Muscle layer of duodenum (tissue), 2 donors: ENCODE measurements at regions not wholly inside any gene's neighbourhood (a gene's known extent, or its start where the extent isn't known, plus 50 kb on each side); places are given as distances from the start of the nearest gene placed in this dataset.
A peak's percentile ranks its signal among the peaks of the same experiment; 100 is the strongest.

Experiments used
- H3K27ac ChIP-seq: one replicate; pipeline ENCODE4 v1.7.0; 2013; ENCODE audit warnings: mild to moderate bottlenecking, low read length
- H3K27me3 ChIP-seq: one replicate; pipeline ENCODE4 v1.7.0; 2013; ENCODE audit warnings: low read depth, mild to moderate bottlenecking, control low read depth, low read length
- H3K36me3 ChIP-seq, 2 donors: one replicate each; pipeline ENCODE4 v1.7.0; 2013; ENCODE audit warnings: low read length in 2 of 2, control low read depth in 1 of 2, mild to moderate bottlenecking in 1 of 2; ENCODE audit not compliant: insufficient read depth in 2 of 2, control insufficient read depth in 1 of 2
- H3K4me1 ChIP-seq, 2 donors: one replicate each; pipeline ENCODE4 v1.7.0; 2013; ENCODE audit warnings: low read length in 2 of 2, mild to moderate bottlenecking in 2 of 2, control low read depth in 1 of 2, moderate library complexity in 1 of 2; ENCODE audit not compliant: insufficient read depth in 2 of 2, control insufficient read depth in 1 of 2
- H3K4me3 ChIP-seq, 2 donors: one replicate each; pipeline ENCODE4 v1.7.0; 2013; ENCODE audit warnings: low read length in 2 of 2, low read depth in 1 of 2, mild to moderate bottlenecking in 1 of 2
- H3K9me3 ChIP-seq, 2 donors: one replicate each; pipeline ENCODE4 v1.7.0; 2013; ENCODE audit warnings: low read length in 2 of 2, control low read depth in 1 of 2, mild to moderate bottlenecking in 1 of 2; ENCODE audit not compliant: control insufficient read depth in 1 of 2
- donor health status: healthy.

GRCh38 chr11:122190768-122191167 is 74.8 kb upstream of the BLID start:
- Histone ChIP-seq H3K9me3 (no peaks in the 10 kb centered on the region), H3K4me3 (no peak overlapping the region), H3K27me3 (no peaks in the 10 kb centered on the region), H3K27ac (peak overlapping the region; percentile 64), H3K4me1 (peaks cover 0 to 5% of the 10 kb centered on the region in 2 donors), H3K36me3 (no peaks in the 10 kb centered on the region)

DNA sequence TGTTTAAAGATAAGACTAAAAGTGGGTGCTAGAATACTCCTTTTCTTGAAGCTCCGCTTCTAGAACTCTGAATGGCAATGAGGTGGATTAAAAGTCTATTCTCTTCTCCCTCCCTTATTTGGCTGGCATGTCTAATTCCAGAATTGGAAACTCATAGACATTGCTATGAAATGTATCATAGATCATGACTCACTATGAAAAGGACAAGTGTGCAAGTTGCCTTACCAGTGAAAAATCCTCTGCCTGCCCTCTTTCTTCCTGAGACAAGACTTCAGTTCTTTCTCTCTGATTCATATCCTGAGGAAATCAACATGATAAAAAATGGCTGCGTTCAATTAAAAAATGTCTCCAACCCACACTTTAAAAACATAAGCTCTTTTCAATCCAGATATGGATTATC is 73.2 kb upstream of the BLID start:
- H3K27ac ChIP-seq, result peak overlapping the region; percentile 81
- H3K4me1 ChIP-seq, result peaks cover 0 to 5% of the 10 kb centered on the region in 2 donors
- H3K36me3 ChIP-seq, result no peaks in the 10 kb centered on the region

DNA sequence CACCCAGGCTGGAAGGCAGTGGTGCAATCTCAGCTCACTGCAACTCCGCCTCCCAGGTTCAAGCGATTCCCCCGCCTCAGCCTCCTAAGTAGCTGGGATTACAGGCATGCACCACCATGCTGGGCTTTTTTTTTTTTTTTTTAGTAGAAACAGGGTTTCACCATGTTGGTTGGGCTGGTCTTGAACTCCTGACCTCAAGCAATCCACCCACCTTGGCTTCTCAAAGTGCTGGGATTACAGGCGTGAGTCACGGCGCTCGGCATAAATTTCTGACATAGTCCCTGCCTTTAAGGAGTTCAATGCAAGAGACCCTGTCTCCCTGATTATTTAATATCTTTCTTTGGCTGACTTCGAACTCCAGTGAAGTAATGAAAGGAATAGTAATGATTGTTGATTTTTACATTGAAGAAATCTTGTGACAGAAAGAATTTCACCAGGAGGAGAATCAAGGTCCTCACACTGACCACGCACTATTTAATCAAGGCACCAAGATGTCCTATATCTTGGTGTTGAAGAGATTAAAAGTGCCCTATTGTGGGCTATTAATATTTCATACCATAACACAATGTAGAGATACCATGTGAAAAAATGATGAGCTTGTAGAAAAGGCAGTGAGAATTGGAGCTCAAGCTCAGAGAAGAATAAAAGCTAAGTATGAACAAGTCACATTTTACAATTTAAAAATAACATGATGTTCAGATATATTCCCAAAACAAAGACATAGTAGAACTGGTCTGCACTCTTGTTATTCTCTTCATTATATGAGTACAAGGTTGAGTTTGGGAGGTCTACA is 71.6 kb upstream of the BLID start:
- no peaks in the 10 kb centered on the region for H3K4me1 ChIP-seq
- no peaks in the 10 kb centered on the region for H3K36me3 ChIP-seq
- H3K27ac ChIP-seq, result no peak overlapping the region
- no peaks in the 10 kb centered on the region for H3K27me3 ChIP-seq
- no peak overlapping the region for H3K4me3 ChIP-seq
- H3K9me3 ChIP-seq, result no peaks in the 10 kb centered on the region

More for the DNA sequence above, 73.2 kb upstream of the BLID start:
- no peaks in the 10 kb centered on the region for H3K9me3 ChIP-seq
- no peak overlapping the region for H3K4me3 ChIP-seq
- H3K27me3 ChIP-seq, result no peaks in the 10 kb centered on the region

DNA sequence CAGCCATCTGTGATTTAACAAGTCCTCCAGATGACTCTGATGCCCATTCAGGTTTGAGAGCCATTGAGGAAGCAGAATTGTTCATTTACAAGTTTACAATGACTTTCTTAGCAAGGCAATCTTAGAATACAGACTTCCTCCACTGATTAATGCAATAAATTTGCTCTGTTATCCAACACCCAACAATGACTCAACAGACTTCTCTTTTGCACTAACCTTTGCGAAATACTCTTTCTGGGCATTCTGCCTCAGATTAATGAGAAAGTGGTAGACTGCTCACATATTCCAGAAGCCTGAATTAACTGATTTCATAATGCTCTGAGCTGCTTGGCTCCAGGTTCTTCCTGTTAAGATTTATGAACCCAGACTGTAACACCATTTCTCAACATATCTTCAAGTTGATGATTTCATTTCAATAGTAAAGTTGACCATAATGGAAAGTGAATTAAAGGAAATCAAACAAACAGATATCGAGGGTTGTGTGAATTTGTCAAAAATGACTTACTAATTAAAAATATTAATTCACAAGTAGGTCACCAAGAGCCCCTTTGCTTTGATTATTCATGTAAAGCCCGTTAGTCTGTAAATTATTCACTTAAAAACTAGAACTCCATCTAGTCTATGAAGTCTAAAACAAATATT is 70.5 kb upstream of the BLID start:
- Histone ChIP-seq H3K4me1 (no peaks in the 10 kb centered on the region), H3K27ac (no peak overlapping the region), H3K36me3 (no peaks in the 10 kb centered on the region)

DNA sequence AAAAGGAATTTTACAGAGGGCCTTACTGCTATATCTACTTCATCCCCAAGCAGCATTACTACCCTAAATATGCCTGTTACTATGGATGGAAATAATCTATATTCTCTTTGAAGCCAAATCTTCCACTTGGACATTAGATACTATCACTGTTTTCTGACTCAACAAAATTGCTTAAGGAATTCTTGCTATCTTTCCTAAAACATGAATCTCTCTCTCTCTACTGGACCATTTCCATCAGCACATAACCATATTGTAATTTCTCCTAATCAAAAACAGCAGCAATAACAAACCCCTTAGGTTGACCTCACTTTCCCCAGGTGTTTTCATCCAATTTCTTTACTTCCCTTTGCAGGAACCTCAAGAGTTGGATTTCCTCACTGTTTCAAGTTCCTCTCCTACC is 67.9 kb upstream of the BLID start:
- peaks cover 4 to 20% of the 10 kb centered on the region in 2 donors for H3K4me1 ChIP-seq
- no peaks in the 10 kb centered on the region for H3K27me3 ChIP-seq
- H3K36me3 ChIP-seq, result no peaks in the 10 kb centered on the region
- no peak overlapping the region for H3K4me3 ChIP-seq
- H3K27ac ChIP-seq, result no peak overlapping the region
- no peaks in the 10 kb centered on the region for H3K9me3 ChIP-seq

More for the DNA sequence above, 70.5 kb upstream of the BLID start:
- no peaks in the 10 kb centered on the region for H3K9me3 ChIP-seq
- H3K27me3 ChIP-seq, result no peaks in the 10 kb centered on the region
- H3K4me3 ChIP-seq, result no peak overlapping the region

DNA sequence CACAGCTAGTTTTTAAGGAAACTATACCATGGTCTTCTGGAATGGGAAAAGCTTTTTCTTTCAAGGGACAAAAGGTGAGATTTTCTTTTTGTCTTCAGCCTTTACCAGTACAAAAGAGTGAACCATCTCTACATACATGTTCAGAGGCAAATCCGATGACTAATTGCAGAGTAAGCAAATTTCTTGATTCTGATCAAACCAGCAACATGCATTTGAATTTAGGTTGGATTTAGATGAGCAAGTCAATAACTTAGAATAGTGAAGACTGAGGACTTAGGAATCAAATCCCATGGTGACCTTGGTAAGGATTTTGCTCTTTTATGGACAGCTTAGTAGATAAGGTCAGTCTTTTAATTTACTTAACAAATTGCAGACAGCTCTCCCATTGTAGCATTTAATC is 65.9 kb upstream of the BLID start:
- H3K36me3 ChIP-seq, result no peaks in the 10 kb centered on the region
- no peak overlapping the region for H3K27ac ChIP-seq
- H3K27me3 ChIP-seq, result no peaks in the 10 kb centered on the region
- H3K9me3 ChIP-seq, result no peaks in the 10 kb centered on the region
- H3K4me3 ChIP-seq, result no peak overlapping the region
- H3K4me1 ChIP-seq, result peaks cover 4 to 21% of the 10 kb centered on the region in 2 donors

- Histone ChIP-seq H3K27me3 (no peaks in the 10 kb centered on the region), H3K36me3 (no peaks in the 10 kb centered on the region), H3K27ac (no peak overlapping the region), H3K4me3 (no peak overlapping the region), H3K9me3 (no peaks in the 10 kb centered on the region), H3K4me1 (peaks cover 4 to 26% of the 10 kb centered on the region in 2 donors)
Measured at GRCh38 chr11:122181372-122181771, 65.4 kb upstream of the BLID start.

- H3K4me1 ChIP-seq, result peaks cover 4 to 26% of the 10 kb centered on the region in 2 donors
- no peak overlapping the region for H3K4me3 ChIP-seq
- H3K27me3 ChIP-seq, result no peaks in the 10 kb centered on the region
- H3K36me3 ChIP-seq, result peaks cover 0 to 3% of the 10 kb centered on the region in 2 donors
- H3K27ac ChIP-seq, result peak overlapping the region; percentile 36
- H3K9me3 ChIP-seq, result no peaks in the 10 kb centered on the region
Measured at GRCh38 chr11:122179961-122180834, 64.2 kb upstream of the BLID start.

DNA sequence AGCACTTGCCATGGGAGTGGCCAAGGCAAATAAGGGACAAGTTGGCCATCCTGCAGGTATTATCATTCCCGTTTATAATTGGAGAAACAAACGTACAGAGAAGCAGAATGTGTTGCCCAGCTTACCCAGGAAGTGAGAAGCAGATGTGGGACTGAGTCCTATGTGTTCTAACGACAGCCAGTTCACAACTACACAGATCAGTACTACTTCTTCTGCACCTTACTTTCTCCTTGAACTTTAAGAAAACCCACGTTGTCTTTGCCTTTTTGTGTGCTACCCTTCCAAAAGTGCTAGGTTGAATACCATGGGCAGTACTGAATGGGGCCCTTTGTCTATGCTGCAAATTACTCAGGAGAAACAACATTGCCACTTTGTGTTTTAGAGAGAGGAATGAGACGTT is 62.8 kb upstream of the BLID start:
- Histone ChIP-seq H3K4me3 (no peak overlapping the region), H3K9me3 (no peaks in the 10 kb centered on the region), H3K4me1 (peaks cover 4 to 26% of the 10 kb centered on the region in 2 donors), H3K27me3 (no peaks in the 10 kb centered on the region), H3K36me3 (peaks cover 0 to 3% of the 10 kb centered on the region in 2 donors), H3K27ac (no peak overlapping the region)

DNA sequence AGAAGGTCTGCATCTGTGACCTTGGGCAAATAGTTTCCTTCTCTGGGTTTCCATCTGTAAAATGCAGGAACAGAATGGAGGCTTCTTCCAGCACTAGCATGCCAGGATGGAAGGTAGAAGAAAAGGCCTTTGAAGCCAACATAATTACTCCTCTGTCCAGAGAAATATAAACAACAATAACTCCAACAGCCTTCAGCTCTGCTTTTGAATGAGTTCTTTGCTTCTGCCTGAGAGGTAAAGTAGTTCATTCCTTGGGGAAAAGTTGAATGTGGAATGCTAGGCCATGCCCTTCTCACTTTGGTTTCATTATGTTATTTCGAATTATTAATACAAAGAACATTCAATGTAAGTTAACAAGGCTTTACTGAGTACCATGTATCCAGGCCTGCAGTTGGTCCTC is 61.2 kb upstream of the BLID start:
- no peaks in the 10 kb centered on the region for H3K27me3 ChIP-seq
- no peak overlapping the region for H3K4me3 ChIP-seq

DNA sequence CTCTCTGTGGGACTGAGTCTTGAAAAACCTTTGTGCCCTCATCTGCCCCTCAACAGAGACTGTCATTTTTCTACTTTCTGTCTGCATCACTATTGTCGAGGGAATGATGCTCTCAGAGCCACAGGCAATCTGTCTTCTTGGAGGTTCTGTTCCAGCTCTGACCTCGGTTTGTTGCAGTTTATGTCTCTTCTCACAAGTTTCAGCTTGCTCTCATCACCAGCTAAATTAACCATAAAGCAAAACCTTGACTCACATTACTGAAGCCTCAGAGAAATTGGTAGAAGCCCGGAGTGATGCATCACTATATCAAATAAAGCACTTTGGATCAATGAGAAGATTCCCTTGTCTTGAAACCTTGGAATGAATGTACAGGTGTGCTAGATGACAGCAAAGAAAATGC is 60.6 kb upstream of the BLID start:
- H3K9me3 ChIP-seq, result no peaks in the 10 kb centered on the region
- H3K27me3 ChIP-seq, result no peaks in the 10 kb centered on the region
- H3K4me1 ChIP-seq, result peaks cover 4 to 26% of the 10 kb centered on the region in 2 donors
- no peak overlapping the region for H3K4me3 ChIP-seq
- H3K36me3 ChIP-seq, result peaks cover 0 to 3% of the 10 kb centered on the region in 2 donors
- no peak overlapping the region for H3K27ac ChIP-seq

More for the DNA sequence above, 61.2 kb upstream of the BLID start:
- no peak overlapping the region for H3K27ac ChIP-seq
- peaks cover 0 to 3% of the 10 kb centered on the region in 2 donors for H3K36me3 ChIP-seq
- H3K9me3 ChIP-seq, result no peaks in the 10 kb centered on the region
- H3K4me1 ChIP-seq, result peaks cover 4 to 26% of the 10 kb centered on the region in 2 donors
